Panc1 (cell line): ENCODE measurements at regions not wholly inside any gene's neighbourhood (a gene's known extent, or its start where the extent isn't known, plus 50 kb on each side); places are given as distances from the start of the nearest gene placed in this dataset.

Source experiments
- POLR2AphosphoS5 ChIP-seq: IDR thresholded peaks from 2 replicates; pipeline ENCODE4 v1.6.1; 2012; ENCODE audit warnings: mild to moderate bottlenecking, low read depth, low read length, moderate library complexity
- SIN3A ChIP-seq: IDR thresholded peaks from 2 replicates; pipeline ENCODE4 v1.6.1; 2012; ENCODE audit warnings: low read depth, mild to moderate bottlenecking, low read length, moderate library complexity, borderline replicate concordance; ENCODE audit not compliant: insufficient read depth
- TF ChIP-seq, protein P1 (sequence below): fragments of 450-650 bp; IDR thresholded peaks from 2 replicates; pipeline ENCODE4 v1.5.1; 2017; ENCODE audit warnings: mild to moderate bottlenecking

DNA sequence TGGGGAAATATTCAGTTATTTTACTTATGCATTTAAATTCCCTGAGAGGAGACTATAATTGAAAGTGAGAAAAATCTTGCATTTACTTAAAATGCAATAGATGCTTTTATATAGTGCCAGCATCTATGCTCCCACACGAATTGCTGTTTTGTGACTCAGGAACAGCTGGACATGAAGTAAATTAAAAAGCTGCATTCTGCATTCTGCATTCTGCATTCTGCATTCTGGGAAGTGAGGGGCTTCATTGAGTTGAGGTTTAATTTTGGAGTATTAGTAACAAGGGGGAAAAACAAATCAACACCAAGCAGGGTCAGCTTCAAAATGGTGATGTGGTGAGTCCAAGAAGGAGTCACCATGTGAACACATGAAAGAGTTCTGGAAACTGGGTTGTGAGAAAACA, 101.2 kb downstream of the C12orf50 start:
- TF ChIP-seq, protein P1, sequence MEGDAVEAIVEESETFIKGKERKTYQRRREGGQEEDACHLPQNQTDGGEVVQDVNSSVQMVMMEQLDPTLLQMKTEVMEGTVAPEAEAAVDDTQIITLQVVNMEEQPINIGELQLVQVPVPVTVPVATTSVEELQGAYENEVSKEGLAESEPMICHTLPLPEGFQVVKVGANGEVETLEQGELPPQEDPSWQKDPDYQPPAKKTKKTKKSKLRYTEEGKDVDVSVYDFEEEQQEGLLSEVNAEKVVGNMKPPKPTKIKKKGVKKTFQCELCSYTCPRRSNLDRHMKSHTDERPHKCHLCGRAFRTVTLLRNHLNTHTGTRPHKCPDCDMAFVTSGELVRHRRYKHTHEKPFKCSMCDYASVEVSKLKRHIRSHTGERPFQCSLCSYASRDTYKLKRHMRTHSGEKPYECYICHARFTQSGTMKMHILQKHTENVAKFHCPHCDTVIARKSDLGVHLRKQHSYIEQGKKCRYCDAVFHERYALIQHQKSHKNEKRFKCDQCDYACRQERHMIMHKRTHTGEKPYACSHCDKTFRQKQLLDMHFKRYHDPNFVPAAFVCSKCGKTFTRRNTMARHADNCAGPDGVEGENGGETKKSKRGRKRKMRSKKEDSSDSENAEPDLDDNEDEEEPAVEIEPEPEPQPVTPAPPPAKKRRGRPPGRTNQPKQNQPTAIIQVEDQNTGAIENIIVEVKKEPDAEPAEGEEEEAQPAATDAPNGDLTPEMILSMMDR: no peak
- TF ChIP-seq POLR2AphosphoS5: no peak
- no peak for TF ChIP-seq SIN3A
